Ishikawa (cell line): ENCODE measurements at regions not wholly inside any gene's neighbourhood (a gene's known extent, or its start where the extent isn't known, plus 50 kb on each side); places are given as distances from the start of the nearest gene placed in this dataset.

Experiments used
- CEBPB ChIP-seq: IDR thresholded peaks from 2 replicates; pipeline ENCODE4 v1.6.1; 2012
- CREB1 ChIP-seq: IDR thresholded peaks from 2 replicates; pipeline ENCODE4 v1.6.1; 2012; ENCODE audit warnings: low read depth
- EGR1 ChIP-seq: IDR thresholded peaks from 2 replicates; pipeline ENCODE4 v1.6.1; 2012
- EP300 ChIP-seq: IDR thresholded peaks from 2 replicates; pipeline ENCODE4 v1.6.1; 2012; ENCODE audit warnings: borderline replicate concordance
- FOXM1 ChIP-seq: IDR thresholded peaks from 2 replicates; pipeline ENCODE4 v1.6.1; 2012; ENCODE audit warnings: low read depth, borderline replicate concordance
- NFIC ChIP-seq: IDR thresholded peaks from 2 replicates; pipeline ENCODE4 v1.6.1; 2012
- RAD21 ChIP-seq: IDR thresholded peaks from 2 replicates; pipeline ENCODE4 v1.6.1; 2012; ENCODE audit warnings: low read depth
- REST ChIP-seq: IDR thresholded peaks from 2 replicates; pipeline ENCODE4 v1.6.1; 2012; ENCODE audit warnings: low read depth, mild to moderate bottlenecking
- TAF1 ChIP-seq: IDR thresholded peaks from 2 replicates; pipeline ENCODE4 v1.6.1; 2012; ENCODE audit warnings: low read depth, mild to moderate bottlenecking
- TCF12 ChIP-seq: IDR thresholded peaks from 2 replicates; pipeline ENCODE4 v1.6.1; 2012; ENCODE audit warnings: low read depth
- TEAD4 ChIP-seq: IDR thresholded peaks from 2 replicates; pipeline ENCODE4 v1.6.1; 2012
- USF1 ChIP-seq: IDR thresholded peaks from 2 replicates; pipeline ENCODE4 v1.6.1; 2012
- YY1 ChIP-seq: IDR thresholded peaks from 2 replicates; pipeline ENCODE4 v1.6.1; 2012; ENCODE audit warnings: low read depth
- ZBTB7A ChIP-seq: IDR thresholded peaks from 2 replicates; pipeline ENCODE4 v1.6.1; 2012; ENCODE audit warnings: low read depth
- TF ChIP-seq, protein P1 (sequence below): IDR thresholded peaks from 2 replicates; pipeline ENCODE4 v1.6.1; 2012

DNA sequence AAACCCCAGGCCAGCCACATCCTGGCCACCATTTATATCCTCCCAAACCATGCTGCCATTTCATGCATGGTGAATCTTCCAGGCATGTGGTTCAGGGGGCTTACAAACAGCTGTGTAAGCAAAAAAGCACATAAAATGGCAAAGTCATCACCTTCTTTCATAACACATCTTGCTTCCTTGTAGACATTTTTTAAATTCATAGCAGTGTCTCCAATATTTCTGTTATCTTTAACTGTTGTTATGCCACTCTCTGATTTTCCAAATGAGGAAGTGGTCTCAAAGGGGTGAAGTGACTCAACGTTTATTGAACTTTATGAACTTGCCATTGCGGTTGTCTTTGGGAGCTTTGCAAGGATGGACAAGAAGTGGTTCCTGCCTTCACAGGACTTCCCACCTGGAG, 264.4 kb downstream of the MEX3B start:
- TF ChIP-seq, protein P1, sequence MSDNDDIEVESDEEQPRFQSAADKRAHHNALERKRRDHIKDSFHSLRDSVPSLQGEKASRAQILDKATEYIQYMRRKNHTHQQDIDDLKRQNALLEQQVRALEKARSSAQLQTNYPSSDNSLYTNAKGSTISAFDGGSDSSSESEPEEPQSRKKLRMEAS, result no peak
- TF ChIP-seq TAF1 (no peak), REST (no peak), RAD21 (no peak), CREB1 (no peak), TEAD4 (no peak), USF1 (no peak), NFIC (no peak), CEBPB (no peak), EP300 (no peak), FOXM1 (no peak), EGR1 (no peak), TCF12 (no peak)

DNA sequence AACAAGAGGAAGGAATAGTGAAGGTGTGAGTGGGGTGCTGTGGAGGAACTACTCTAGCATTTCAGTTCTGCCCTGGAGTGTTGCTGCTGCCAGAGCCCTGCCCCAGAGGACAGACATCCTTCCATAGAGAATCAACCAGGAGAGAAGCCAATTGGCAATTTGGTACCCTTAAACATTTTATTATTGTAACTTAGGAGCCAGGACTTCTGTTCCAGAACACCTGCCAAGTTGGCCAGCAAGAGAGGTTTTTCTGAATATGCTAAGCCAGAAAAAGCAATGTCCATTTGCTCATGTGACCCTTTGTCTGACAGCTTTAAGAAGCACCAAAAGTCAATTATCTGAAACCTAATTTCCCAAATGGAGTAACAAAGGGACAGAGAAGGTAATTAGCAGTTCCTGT, 264.9 kb downstream of the MEX3B start:
- TF ChIP-seq, protein P1, result no peak
- TF ChIP-seq TAF1 (no peak), FOXM1 (no peak), YY1 (no peak), REST (no peak), ZBTB7A (no peak), CREB1 (no peak), NFIC (no peak), RAD21 (no peak), TCF12 (no peak), TEAD4 (no peak), USF1 (no peak), EGR1 (no peak), CEBPB (no peak), EP300 (no peak)

- TF ChIP-seq TAF1 (no peak), REST (no peak), USF1 (no peak), CEBPB (no peak), YY1 (no peak)
- TF ChIP-seq, protein P1, result no peak
These were observed 266.6 kb downstream of the MEX3B start for GRCh38 chr15:81779181-81779580.

DNA sequence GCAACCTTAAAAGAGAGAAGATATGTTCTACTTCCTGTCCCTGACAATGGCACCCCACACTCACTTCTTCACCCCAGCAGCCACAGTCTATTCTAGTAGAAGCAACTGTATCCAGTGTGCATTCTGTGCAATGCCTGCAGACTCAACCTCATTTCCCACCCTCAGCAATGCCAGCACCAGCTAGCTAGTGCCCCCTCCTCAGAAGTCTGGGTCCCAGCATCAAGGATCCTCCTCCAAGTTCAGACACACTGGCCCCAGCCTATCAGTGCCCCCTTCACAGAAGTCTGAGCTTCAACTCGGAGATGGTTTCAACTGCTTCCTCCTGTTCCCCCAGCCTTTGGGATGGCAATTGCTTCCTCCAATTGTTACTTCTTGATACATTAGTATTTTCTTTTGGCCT, 268.3 kb downstream of the MEX3B start:
- TF ChIP-seq CREB1 (no peak), NFIC (no peak), USF1 (no peak), TEAD4 (no peak), CEBPB (no peak)
